Thyroid gland (tissue), 4 donors: ENCODE measurements at regions not wholly inside any gene's neighbourhood (a gene's known extent, or its start where the extent isn't known, plus 50 kb on each side); places are given as distances from the start of the nearest gene placed in this dataset.

Experiments
- DNase-seq, 2 donors: peaks; one replicate each; pipeline ENCODE4 v3.0.0-alpha.2; 2019
- H3K27ac ChIP-seq, 3 donors: fragments of 200-600 bp; sonication (generic); 1 replicate in 2 of 3; 2 replicates in 1 of 3; pipeline ENCODE4 v1.5.1; 2016 to 2019; ENCODE audit warnings: mild to moderate bottlenecking in 1 of 3, moderate library complexity in 1 of 3
- H3K27me3 ChIP-seq: fragments of 200-600 bp; sonication (generic); one replicate; pipeline ENCODE4 v1.5.1; 2019
- H3K36me3 ChIP-seq, 2 donors: fragments of 200-600 bp; sonication (generic); one replicate each; pipeline ENCODE4 v1.5.1; 2016 to 2019
- H3K4me1 ChIP-seq, 2 donors: fragments of 200-600 bp; sonication (generic); one replicate each; pipeline ENCODE4 v1.5.1; 2017 to 2019
- H3K4me3 ChIP-seq, 3 donors: fragments of 200-600 bp; sonication (generic); replicated peaks in 1 of 3; 1 replicate in 2 of 3; 2 replicates in 1 of 3; pipeline ENCODE4 v1.5.1; 2016; ENCODE audit warnings: mild to moderate bottlenecking in 1 of 3
- H3K9me3 ChIP-seq: fragments of 200-600 bp; sonication (generic); one replicate; pipeline ENCODE4 v1.5.1; 2017
- CTCF ChIP-seq, 6 experiments: fragments of 200-600 bp in 3 of 6; fragments of 450-650 bp in 3 of 6; sonication (generic) in 3 of 6; IDR thresholded peaks; one replicate each; pipeline ENCODE4 v1.5.1; 2016 to 2019; ENCODE audit warnings: antibody characterized with exemption in 6 of 6, mild to moderate bottlenecking in 2 of 6, inconsistent platforms in 1 of 6, moderate library complexity in 1 of 6
- POLR2A ChIP-seq, 2 donors: fragments of 450-650 bp; IDR thresholded peaks; one replicate each; pipeline ENCODE4 v1.6.1; 2017; ENCODE audit warnings: antibody characterized with exemption in 2 of 2, mild to moderate bottlenecking in 2 of 2, moderate library complexity in 1 of 2
- WGBS, 2 donors: methylation state at CpG; one replicate each; pipeline ENCODE4 v1.1.5; 2017; 5-methylcytosine and 5-hydroxymethylcytosine counted together
- intact Hi-C: fragments of 100-400 bp; cut with DNase I; formaldehyde crosslinking; loops from one replicate; pipeline ENCODE4 v1.15.1; 2023

- Histone ChIP-seq H3K9me3 (no peaks in the 10 kb centered on the region), H3K36me3 (no peaks in the 10 kb centered on the region), H3K4me1 (no peaks in the 10 kb centered on the region), H3K27ac (no peak overlapping the region), H3K4me3 (no peak overlapping the region), H3K27me3 (no peaks in the 10 kb centered on the region)
- 68 to 72% methylated on average over 12 of the region's 12 CpGs for WGBS, 2 donors
- intact Hi-C loops, result no loop called here
- DNase-seq, result no peak
- TF ChIP-seq CTCF (IDR thresholded peaks at IDR 0.05), result no peak
- TF ChIP-seq POLR2A (IDR thresholded peaks at IDR 0.05), result no peak
Measured at GRCh38 chr6:1070085-1070521, 241.8 kb upstream of the FOXQ1 start.

GRCh38 chr6:1068905-1069304, 243.0 kb upstream of the FOXQ1 start:
- no peaks in the 10 kb centered on the region for H3K4me1 ChIP-seq
- intact Hi-C loops, result no loop called here
- 97% methylated on average over 7 of the region's 7 CpGs for WGBS, 2 donors
- H3K9me3 ChIP-seq, result no peaks in the 10 kb centered on the region
- H3K27me3 ChIP-seq, result no peaks in the 10 kb centered on the region
- no peak for DNase-seq
- no peak for TF ChIP-seq POLR2A (IDR thresholded peaks at IDR 0.05)
- TF ChIP-seq CTCF (IDR thresholded peaks at IDR 0.05), result no peak
- no peak overlapping the region for H3K27ac ChIP-seq
- H3K36me3 ChIP-seq, result no peaks in the 10 kb centered on the region
- no peak overlapping the region for H3K4me3 ChIP-seq

GRCh38 chr6:1068068-1068467, 243.8 kb upstream of the FOXQ1 start:
- WGBS, 2 donors, result 81 to 85% methylated on average over 7 of the region's 7 CpGs
- no peak for TF ChIP-seq CTCF (IDR thresholded peaks at IDR 0.05)
- no peak for TF ChIP-seq POLR2A (IDR thresholded peaks at IDR 0.05)

GRCh38 chr6:1067346-1067745, 244.6 kb upstream of the FOXQ1 start:
- TF ChIP-seq POLR2A (IDR thresholded peaks at IDR 0.05), result no peak
- intact Hi-C loops, result no loop called here
- 89 to 90% methylated on average over 2 to 3 of the region's 3 CpGs for WGBS, 2 donors
- Histone ChIP-seq H3K27ac (no peak overlapping the region), H3K9me3 (no peaks in the 10 kb centered on the region), H3K36me3 (no peaks in the 10 kb centered on the region), H3K27me3 (no peaks in the 10 kb centered on the region), H3K4me1 (no peaks in the 10 kb centered on the region), H3K4me3 (no peak overlapping the region)
- DNase-seq, result no peak

More at GRCh38 chr6:1068068-1068467, 243.8 kb upstream of the FOXQ1 start:
- no peak overlapping the region for H3K4me3 ChIP-seq
- H3K9me3 ChIP-seq, result no peaks in the 10 kb centered on the region
- no peaks in the 10 kb centered on the region for H3K27me3 ChIP-seq
- intact Hi-C loops, result no loop called here
- DNase-seq, result no peak
- H3K36me3 ChIP-seq, result no peaks in the 10 kb centered on the region
- H3K4me1 ChIP-seq, result no peaks in the 10 kb centered on the region
- H3K27ac ChIP-seq, result no peak overlapping the region

- intact Hi-C loops, result no loop called here
Measured at GRCh38 chr6:1066449-1067090, 245.3 kb upstream of the FOXQ1 start.

More at GRCh38 chr6:1066449-1067090, 245.3 kb upstream of the FOXQ1 start:
- no peaks in the 10 kb centered on the region for H3K4me1 ChIP-seq
- whole genome bisulfite sequencing, 2 donors, result 85 to 94% methylated on average over 11 of the region's 11 CpGs
- no peaks in the 10 kb centered on the region for H3K27me3 ChIP-seq
- no peak for DNase-seq
- no peaks in the 10 kb centered on the region for H3K36me3 ChIP-seq
- no peak overlapping the region for H3K27ac ChIP-seq
- TF ChIP-seq CTCF (IDR thresholded peaks at IDR 0.05), result no peak
- TF ChIP-seq POLR2A (IDR thresholded peaks at IDR 0.05), result no peak
- no peaks in the 10 kb centered on the region for H3K9me3 ChIP-seq
- H3K4me3 ChIP-seq, result no peak overlapping the region
